Spleen (tissue), 7 donors: ENCODE measurements at regions not wholly inside any gene's neighbourhood (a gene's known extent, or its start where the extent isn't known, plus 50 kb on each side); places are given as distances from the start of the nearest gene placed in this dataset.

Experiments
- POLR2A ChIP-seq, 3 donors: fragments of 450-650 bp; IDR thresholded peaks; one replicate each; pipeline ENCODE4 v1.5.1; 2017; ENCODE audit warnings: antibody characterized with exemption in 3 of 3, mild to moderate bottlenecking in 1 of 3
- POLR2AphosphoS5 ChIP-seq, 3 donors: sonication (generic); formaldehyde crosslinking; IDR thresholded peaks; one replicate each; pipeline ENCODE4 v1.5.1; 2017; ENCODE audit warnings: antibody characterized with exemption in 3 of 3
- TF ChIP-seq, protein P1 (sequence below), 11 experiments: fragments of 200-600 bp in 7 of 11; fragments of 450-650 bp in 4 of 11; sonication (generic) in 4 of 11; IDR thresholded peaks in 8 of 11; conservative IDR thresholded peaks in 3 of 11; 1 replicate in 7 of 11; 2 replicates in 4 of 11; pipeline versions ENCODE4 v1.4.0 to v1.8.0; 2016 to 2021; ENCODE audit warnings: antibody characterized with exemption in 11 of 11, inconsistent platforms in 4 of 11, mild to moderate bottlenecking in 1 of 11
- donor health status: DM: no; HTN: no; CAD: no; lungs with moderate emphysema.
- donor health status: DM: no; HTN: no; CAD: no.
- donor health status: DM: no; HTN: no; CAD: no.

DNA sequence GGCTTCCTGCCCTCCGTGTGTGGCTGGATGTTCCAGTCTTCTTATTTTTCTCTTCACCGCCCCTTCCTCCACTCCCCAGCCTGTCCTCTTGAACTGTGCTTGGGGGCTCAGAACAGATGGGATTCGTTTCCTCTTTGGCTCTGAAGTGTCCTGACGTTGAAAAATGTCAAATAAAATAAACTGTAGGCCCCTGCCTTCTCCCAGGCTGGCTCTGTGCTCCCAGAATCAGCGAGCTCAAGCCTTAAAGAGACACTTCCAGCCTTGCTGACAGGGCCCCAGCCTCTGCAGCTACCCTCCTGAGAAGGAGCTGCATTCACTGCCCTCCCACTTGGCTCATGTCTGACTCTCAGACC lies 104.2 kb upstream of the IPO9 start:
- TF ChIP-seq, protein P1, sequence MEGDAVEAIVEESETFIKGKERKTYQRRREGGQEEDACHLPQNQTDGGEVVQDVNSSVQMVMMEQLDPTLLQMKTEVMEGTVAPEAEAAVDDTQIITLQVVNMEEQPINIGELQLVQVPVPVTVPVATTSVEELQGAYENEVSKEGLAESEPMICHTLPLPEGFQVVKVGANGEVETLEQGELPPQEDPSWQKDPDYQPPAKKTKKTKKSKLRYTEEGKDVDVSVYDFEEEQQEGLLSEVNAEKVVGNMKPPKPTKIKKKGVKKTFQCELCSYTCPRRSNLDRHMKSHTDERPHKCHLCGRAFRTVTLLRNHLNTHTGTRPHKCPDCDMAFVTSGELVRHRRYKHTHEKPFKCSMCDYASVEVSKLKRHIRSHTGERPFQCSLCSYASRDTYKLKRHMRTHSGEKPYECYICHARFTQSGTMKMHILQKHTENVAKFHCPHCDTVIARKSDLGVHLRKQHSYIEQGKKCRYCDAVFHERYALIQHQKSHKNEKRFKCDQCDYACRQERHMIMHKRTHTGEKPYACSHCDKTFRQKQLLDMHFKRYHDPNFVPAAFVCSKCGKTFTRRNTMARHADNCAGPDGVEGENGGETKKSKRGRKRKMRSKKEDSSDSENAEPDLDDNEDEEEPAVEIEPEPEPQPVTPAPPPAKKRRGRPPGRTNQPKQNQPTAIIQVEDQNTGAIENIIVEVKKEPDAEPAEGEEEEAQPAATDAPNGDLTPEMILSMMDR (IDR thresholded peaks at IDR 0.05 in 8 of 11, conservative IDR thresholded peaks at IDR 0.05 in 3 of 11), result no peak
- TF ChIP-seq POLR2AphosphoS5 (IDR thresholded peaks at IDR 0.05), result no peak
- no peak for TF ChIP-seq POLR2A (IDR thresholded peaks at IDR 0.05)
